ENCODE measurements at regions not wholly inside any gene's neighbourhood (a gene's known extent, or its start where the extent isn't known, plus 50 kb on each side); places are given as distances from the start of the nearest gene placed in this dataset.

GRCh38 chr3:80898211-80898610 lies 863.2 kb downstream of the GBE1 start:
- TF ChIP-seq POLR2A (IDR thresholded peaks at IDR 0.05) = no peak
- TF ChIP-seq POLR2AphosphoS5 (IDR thresholded peaks at IDR 0.05) = no peak
- TF ChIP-seq, protein P1, sequence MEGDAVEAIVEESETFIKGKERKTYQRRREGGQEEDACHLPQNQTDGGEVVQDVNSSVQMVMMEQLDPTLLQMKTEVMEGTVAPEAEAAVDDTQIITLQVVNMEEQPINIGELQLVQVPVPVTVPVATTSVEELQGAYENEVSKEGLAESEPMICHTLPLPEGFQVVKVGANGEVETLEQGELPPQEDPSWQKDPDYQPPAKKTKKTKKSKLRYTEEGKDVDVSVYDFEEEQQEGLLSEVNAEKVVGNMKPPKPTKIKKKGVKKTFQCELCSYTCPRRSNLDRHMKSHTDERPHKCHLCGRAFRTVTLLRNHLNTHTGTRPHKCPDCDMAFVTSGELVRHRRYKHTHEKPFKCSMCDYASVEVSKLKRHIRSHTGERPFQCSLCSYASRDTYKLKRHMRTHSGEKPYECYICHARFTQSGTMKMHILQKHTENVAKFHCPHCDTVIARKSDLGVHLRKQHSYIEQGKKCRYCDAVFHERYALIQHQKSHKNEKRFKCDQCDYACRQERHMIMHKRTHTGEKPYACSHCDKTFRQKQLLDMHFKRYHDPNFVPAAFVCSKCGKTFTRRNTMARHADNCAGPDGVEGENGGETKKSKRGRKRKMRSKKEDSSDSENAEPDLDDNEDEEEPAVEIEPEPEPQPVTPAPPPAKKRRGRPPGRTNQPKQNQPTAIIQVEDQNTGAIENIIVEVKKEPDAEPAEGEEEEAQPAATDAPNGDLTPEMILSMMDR (IDR thresholded peaks at IDR 0.05) = no peak

All from prostate gland (tissue), 2 donors.